ENCODE measurements at regions not wholly inside any gene's neighbourhood (a gene's known extent, or its start where the extent isn't known, plus 50 kb on each side); places are given as distances from the start of the nearest gene placed in this dataset.

GRCh38 chr4:159464302-159464701 lies 361.4 kb downstream of the RAPGEF2 start:
- TF ChIP-seq ZNF274 (IDR thresholded peaks at IDR 0.05; ENCODE audit: low read depth, low read length): no peak
- no peak overlapping the region for H3K4me3 ChIP-seq (ENCODE audit: low read length)

GRCh38 chr4:159476886-159477285 lies 374.0 kb downstream of the RAPGEF2 start:
- no peak overlapping the region for H3K4me3 ChIP-seq (ENCODE audit: low read length)
- TF ChIP-seq ZNF274 (IDR thresholded peaks at IDR 0.05; ENCODE audit: low read depth, low read length): no peak

- no peak for TF ChIP-seq ZNF274 (IDR thresholded peaks at IDR 0.05; ENCODE audit: low read depth, low read length)
- no peak overlapping the region for H3K4me3 ChIP-seq (ENCODE audit: low read length)
These were observed 377.9 kb downstream of the RAPGEF2 start for GRCh38 chr4:159480826-159481225.

GRCh38 chr4:159481936-159482335 lies 379.1 kb downstream of the RAPGEF2 start:
- no peak overlapping the region for H3K4me3 ChIP-seq (ENCODE audit: low read length)
- no peak for TF ChIP-seq ZNF274 (IDR thresholded peaks at IDR 0.05; ENCODE audit: low read depth, low read length)

- no peak overlapping the region for H3K4me3 ChIP-seq (ENCODE audit: low read length)
- TF ChIP-seq ZNF274 (IDR thresholded peaks at IDR 0.05; ENCODE audit: low read depth, low read length): no peak
These were observed 380.4 kb downstream of the RAPGEF2 start for GRCh38 chr4:159483110-159483781.

- TF ChIP-seq ZNF274 (IDR thresholded peaks at IDR 0.05; ENCODE audit: low read depth, low read length): no peak
- H3K4me3 ChIP-seq (ENCODE audit: low read length): no peak overlapping the region
These were observed 381.2 kb downstream of the RAPGEF2 start for GRCh38 chr4:159483782-159484741.

GRCh38 chr4:159484864-159485263 lies 382.0 kb downstream of the RAPGEF2 start:
- H3K4me3 ChIP-seq (ENCODE audit: low read length): no peak overlapping the region
- no peak for TF ChIP-seq ZNF274 (IDR thresholded peaks at IDR 0.05; ENCODE audit: low read depth, low read length)

- TF ChIP-seq ZNF274 (IDR thresholded peaks at IDR 0.05; ENCODE audit: low read depth, low read length): no peak
- H3K4me3 ChIP-seq (ENCODE audit: low read length): no peak overlapping the region
These were observed 384.4 kb downstream of the RAPGEF2 start for GRCh38 chr4:159487284-159487747.

GRCh38 chr4:159489646-159490045 lies 386.8 kb downstream of the RAPGEF2 start:
- H3K4me3 ChIP-seq (ENCODE audit: low read length): no peak overlapping the region
- no peak for TF ChIP-seq ZNF274 (IDR thresholded peaks at IDR 0.05; ENCODE audit: low read depth, low read length)

- TF ChIP-seq ZNF274 (IDR thresholded peaks at IDR 0.05; ENCODE audit: low read depth, low read length): no peak
- H3K4me3 ChIP-seq (ENCODE audit: low read length): no peak overlapping the region
These were observed 392.8 kb downstream of the RAPGEF2 start for GRCh38 chr4:159495515-159496236.

- no peak overlapping the region for H3K4me3 ChIP-seq (ENCODE audit: low read length)
- no peak for TF ChIP-seq ZNF274 (IDR thresholded peaks at IDR 0.05; ENCODE audit: low read depth, low read length)
These were observed 393.4 kb downstream of the RAPGEF2 start for GRCh38 chr4:159496248-159496647.

- H3K4me3 ChIP-seq (ENCODE audit: low read length): no peak overlapping the region
- no peak for TF ChIP-seq ZNF274 (IDR thresholded peaks at IDR 0.05; ENCODE audit: low read depth, low read length)
These were observed 395.1 kb downstream of the RAPGEF2 start for GRCh38 chr4:159497936-159498335.

- no peak for TF ChIP-seq ZNF274 (IDR thresholded peaks at IDR 0.05; ENCODE audit: low read depth, low read length)
- H3K4me3 ChIP-seq (ENCODE audit: low read length): no peak overlapping the region
These were observed 395.7 kb downstream of the RAPGEF2 start for GRCh38 chr4:159498446-159499115.

GRCh38 chr4:159500861-159501260 lies 398.0 kb downstream of the RAPGEF2 start:
- H3K4me3 ChIP-seq (ENCODE audit: low read length): no peak overlapping the region
- no peak for TF ChIP-seq ZNF274 (IDR thresholded peaks at IDR 0.05; ENCODE audit: low read depth, low read length)

Measured in GM08714 (cell line).